ENCODE measurements at regions not wholly inside any gene's neighbourhood (a gene's known extent, or its start where the extent isn't known, plus 50 kb on each side); places are given as distances from the start of the nearest gene placed in this dataset.
"Not testable (repeated sequence)": the region's sequence is repeated elsewhere in the genome, so short reads cannot be mapped to it uniquely, and the experiment has no call there.

- H3K9me3 Mint-ChIP-seq (ENCODE audit: unreplicated experiment): peaks cover 24% of the 10 kb centered on the region
- H3K27me3 Mint-ChIP-seq (ENCODE audit: unreplicated experiment): no peaks in the 10 kb centered on the region
- H3K27ac Mint-ChIP-seq (ENCODE audit: unreplicated experiment): no peak overlapping the region
- H3K36me3 Mint-ChIP-seq (ENCODE audit: unreplicated experiment): no peaks in the 10 kb centered on the region
- DNase-seq (ENCODE audit: extremely low spot score, unreplicated experiment): no peak
- H3K4me3 Mint-ChIP-seq (ENCODE audit: unreplicated experiment): no peak overlapping the region
- H3K4me1 Mint-ChIP-seq (ENCODE audit: unreplicated experiment): no peaks in the 10 kb centered on the region
- TF ChIP-seq CTCF (IDR thresholded peaks at IDR 0.05): no peak
These were observed 374.1 kb downstream of the ADGRD1 start for GRCh38 chr12:131327521-131328488.

GRCh38 chr12:131328861-131329845 is 375.4 kb downstream of the ADGRD1 start:
- not testable (repeated sequence) for H3K36me3 Mint-ChIP-seq (ENCODE audit: unreplicated experiment); H3K4me1 Mint-ChIP-seq (ENCODE audit: unreplicated experiment); H3K27ac Mint-ChIP-seq (ENCODE audit: unreplicated experiment); H3K27me3 Mint-ChIP-seq (ENCODE audit: unreplicated experiment); DNase-seq (ENCODE audit: extremely low spot score, unreplicated experiment); H3K4me3 Mint-ChIP-seq (ENCODE audit: unreplicated experiment)
- peaks cover 24% of the 10 kb centered on the region for H3K9me3 Mint-ChIP-seq (ENCODE audit: unreplicated experiment)

- Mint-ChIP-seq H3K27ac (ENCODE audit: unreplicated experiment) (no peak overlapping the region), H3K9me3 (ENCODE audit: unreplicated experiment) (peaks cover 25% of the 10 kb centered on the region), H3K4me3 (ENCODE audit: unreplicated experiment) (no peak overlapping the region), H3K27me3 (ENCODE audit: unreplicated experiment) (no peaks in the 10 kb centered on the region), H3K4me1 (ENCODE audit: unreplicated experiment) (no peaks in the 10 kb centered on the region), H3K36me3 (ENCODE audit: unreplicated experiment) (no peaks in the 10 kb centered on the region)
- peak; percentile 46 for DNase-seq (ENCODE audit: extremely low spot score, unreplicated experiment)
- no peak for TF ChIP-seq CTCF (IDR thresholded peaks at IDR 0.05)
These were observed 376.6 kb downstream of the ADGRD1 start for GRCh38 chr12:131330106-131330815.

GRCh38 chr12:131331148-131331750 is 377.5 kb downstream of the ADGRD1 start:
- no peak overlapping the region for H3K4me3 Mint-ChIP-seq (ENCODE audit: unreplicated experiment)
- no peaks in the 10 kb centered on the region for H3K36me3 Mint-ChIP-seq (ENCODE audit: unreplicated experiment)
- H3K4me1 Mint-ChIP-seq (ENCODE audit: unreplicated experiment): no peaks in the 10 kb centered on the region
- TF ChIP-seq CTCF (IDR thresholded peaks at IDR 0.05): no peak
- peaks cover 25% of the 10 kb centered on the region for H3K9me3 Mint-ChIP-seq (ENCODE audit: unreplicated experiment)
- H3K27me3 Mint-ChIP-seq (ENCODE audit: unreplicated experiment): no peaks in the 10 kb centered on the region
- peak; percentile 17 for DNase-seq (ENCODE audit: extremely low spot score, unreplicated experiment)
- H3K27ac Mint-ChIP-seq (ENCODE audit: unreplicated experiment): no peak overlapping the region

GRCh38 chr12:131332224-131332623 is 378.5 kb downstream of the ADGRD1 start:
- Mint-ChIP-seq H3K4me3 (ENCODE audit: unreplicated experiment) (no peak overlapping the region), H3K27ac (ENCODE audit: unreplicated experiment) (no peak overlapping the region), H3K4me1 (ENCODE audit: unreplicated experiment) (no peaks in the 10 kb centered on the region), H3K9me3 (ENCODE audit: unreplicated experiment) (peaks cover 17% of the 10 kb centered on the region), H3K27me3 (ENCODE audit: unreplicated experiment) (no peaks in the 10 kb centered on the region), H3K36me3 (ENCODE audit: unreplicated experiment) (no peaks in the 10 kb centered on the region)
- no peak for TF ChIP-seq CTCF (IDR thresholded peaks at IDR 0.05)
- DNase-seq (ENCODE audit: extremely low spot score, unreplicated experiment): peak; percentile 64
